Epithelial cell of proximal tubule (primary cell): ENCODE measurements at regions not wholly inside any gene's neighbourhood (a gene's known extent, or its start where the extent isn't known, plus 50 kb on each side); places are given as distances from the start of the nearest gene placed in this dataset.

ENCODE experiments used
- DNase-seq: peaks from one replicate; pipeline ENCODE4 v3.0.0-alpha.2; 2011; ENCODE audit warnings: low read depth
- H3K4me3 ChIP-seq: 2 replicates; pipeline ENCODE4 v1.5.1; 2011; ENCODE audit warnings: low read depth, mild to moderate bottlenecking, low read length
- CTCF ChIP-seq: conservative IDR thresholded peaks from 2 replicates; pipeline ENCODE4 v1.5.1; 2012; ENCODE audit warnings: low read depth, mild to moderate bottlenecking, low read length

GRCh38 chr12:118467641-118468305, 91.4 kb downstream of the SUDS3 start:
- no peak for TF ChIP-seq CTCF
- H3K4me3 ChIP-seq: no peak overlapping the region
- no peak for DNase-seq

- DNase-seq: no peak
- no peak for TF ChIP-seq CTCF
- no peak overlapping the region for H3K4me3 ChIP-seq
Measured at GRCh38 chr12:118472940-118473339, 96.6 kb downstream of the SUDS3 start.

DNA sequence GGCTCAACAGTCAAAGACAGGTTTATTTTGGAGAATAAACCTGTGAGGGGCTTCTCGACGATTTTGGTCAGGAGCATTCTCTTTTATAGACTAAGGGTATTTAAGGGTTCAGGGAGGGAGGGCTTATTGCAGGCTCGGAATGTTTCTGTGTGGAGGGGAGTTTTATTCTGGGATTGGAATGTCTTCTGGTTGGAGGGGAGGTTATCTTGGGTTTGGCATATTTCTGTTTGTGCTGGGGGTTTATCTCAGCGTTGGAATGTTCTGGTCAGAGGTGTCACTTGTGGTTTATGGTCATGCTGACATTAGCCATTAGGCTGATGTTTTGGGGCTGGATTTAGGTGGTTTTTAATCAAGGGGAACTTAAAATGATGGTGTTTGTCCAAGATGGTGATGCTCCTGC, 103.9 kb downstream of the SUDS3 start:
- no peak overlapping the region for H3K4me3 ChIP-seq
- no peak for TF ChIP-seq CTCF
- DNase-seq: no peak

GRCh38 chr12:118488034-118488433, 111.7 kb downstream of the SUDS3 start:
- DNase-seq: no peak
- no peak overlapping the region for H3K4me3 ChIP-seq
- TF ChIP-seq CTCF: no peak

DNA sequence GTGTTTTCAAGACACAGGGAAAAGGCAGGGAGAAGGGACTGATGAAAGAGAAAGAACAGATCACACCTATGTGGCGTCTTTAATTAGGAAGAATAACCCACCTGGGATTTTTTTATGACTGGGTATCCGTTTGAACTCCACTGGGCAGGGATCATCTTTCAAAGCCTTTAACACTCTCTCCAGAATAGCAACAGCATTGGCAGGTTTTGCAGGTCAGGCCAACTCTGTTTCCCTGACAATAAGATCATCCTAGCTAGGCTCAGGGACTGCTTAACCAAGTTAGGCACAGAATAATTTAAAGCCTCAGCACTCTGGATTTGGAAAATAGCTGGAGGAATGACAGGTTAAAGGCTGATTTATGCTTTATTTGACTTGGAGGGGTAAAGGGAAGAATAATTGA, 117.6 kb downstream of the SUDS3 start:
- TF ChIP-seq CTCF: no peak
- DNase-seq: no peak
- no peak overlapping the region for H3K4me3 ChIP-seq

GRCh38 chr12:118494776-118495175, 118.4 kb downstream of the SUDS3 start:
- no peak for DNase-seq
- no peak overlapping the region for H3K4me3 ChIP-seq
- no peak for TF ChIP-seq CTCF

DNA sequence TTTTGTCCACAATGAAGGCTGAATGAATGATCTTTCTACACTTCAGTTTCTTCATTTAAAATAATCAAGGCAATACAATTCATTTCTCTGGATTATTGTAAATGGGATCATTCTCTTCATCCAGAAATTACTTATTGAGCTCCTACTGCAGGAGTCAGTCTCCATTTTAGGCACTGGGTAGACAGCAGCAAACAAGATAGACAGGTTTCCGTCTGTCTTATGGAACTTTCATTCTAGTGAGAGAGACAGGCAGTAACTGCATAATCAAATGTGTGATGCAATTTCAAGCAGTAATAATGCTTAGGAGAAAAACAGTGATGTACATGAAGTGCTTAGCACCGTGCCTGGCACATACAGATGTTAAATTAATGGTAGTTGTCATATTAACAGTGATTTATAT, 118.9 kb downstream of the SUDS3 start:
- H3K4me3 ChIP-seq: no peak overlapping the region
- no peak for TF ChIP-seq CTCF
- DNase-seq: no peak
